SK-N-SH treated with all-trans-retinoic acid at 6 μM for 48 hours (cell line): ENCODE measurements at regions not wholly inside any gene's neighbourhood (a gene's known extent, or its start where the extent isn't known, plus 50 kb on each side); places are given as distances from the start of the nearest gene placed in this dataset.
A peak's percentile ranks its signal among the peaks of the same experiment; 100 is the strongest.

ENCODE experiments used
- ATAC-seq: fragments of 200-7000 bp; cut with Tn5 transposase; 3 replicates; pipeline ENCODE4 v1.9.1; 2020; ENCODE audit warnings: mild to moderate bottlenecking, moderate library complexity
- ARNTL ChIP-seq: fragments of 450-650 bp; formaldehyde crosslinking; IDR thresholded peaks from 2 replicates; pipeline ENCODE4 v1.5.0; 2020; ENCODE audit warnings: low read depth, mild to moderate bottlenecking, moderate library complexity, borderline replicate concordance
- BACH2 ChIP-seq: fragments of 250-450 bp; sonication (Bioruptor Pico); IDR thresholded peaks from 2 replicates; pipeline ENCODE4 v1.9.0; 2021; ENCODE audit warnings: mild to moderate bottlenecking, borderline replicate concordance
- CREB5 ChIP-seq: fragments of 250-450 bp; sonication (Bioruptor Pico); IDR thresholded peaks from 2 replicates; pipeline ENCODE4 v1.5.1; 2020; ENCODE audit warnings: low read depth, mild to moderate bottlenecking, moderate library complexity
- CSDC2 ChIP-seq: fragments of 250-450 bp; sonication (Bioruptor Pico); IDR thresholded peaks from 2 replicates; pipeline ENCODE4 v1.5.0; 2020; ENCODE audit warnings: mild to moderate bottlenecking, moderate library complexity
- CSRNP3 ChIP-seq: fragments of 250-450 bp; sonication (Bioruptor Pico); IDR thresholded peaks from 2 replicates; pipeline ENCODE4 v1.5.1; 2021; ENCODE audit warnings: mild to moderate bottlenecking, moderate library complexity
- ESRRG ChIP-seq: fragments of 250-450 bp; sonication (Bioruptor Pico); IDR thresholded peaks from 2 replicates; pipeline ENCODE4 v1.6.1; 2021; ENCODE audit warnings: mild to moderate bottlenecking
- GLIS3 ChIP-seq: fragments of 250-450 bp; sonication (Bioruptor Pico); IDR thresholded peaks from 2 replicates; pipeline ENCODE4 v1.5.0; 2020; ENCODE audit warnings: mild to moderate bottlenecking, moderate library complexity
- ISL1 ChIP-seq: fragments of 250-450 bp; sonication (Bioruptor Pico); IDR thresholded peaks from 2 replicates; pipeline ENCODE4 v2.1.2; 2022; ENCODE audit warnings: mild to moderate bottlenecking, moderate library complexity
- OSR1 ChIP-seq: fragments of 250-450 bp; sonication (Bioruptor Pico); IDR thresholded peaks from 2 replicates; pipeline ENCODE4 v1.8.0; 2022; ENCODE audit warnings: moderate library complexity, mild to moderate bottlenecking, inconsistent platforms
- PATZ1 ChIP-seq: fragments of 250-450 bp; sonication (Bioruptor Pico); IDR thresholded peaks from 2 replicates; pipeline ENCODE4 v1.8.0; 2020; ENCODE audit warnings: mild to moderate bottlenecking, moderate library complexity, borderline replicate concordance
- POU6F1 ChIP-seq: fragments of 250-450 bp; sonication (Bioruptor Pico); IDR thresholded peaks from 2 replicates; pipeline ENCODE4 v1.8.0; 2021; ENCODE audit warnings: low read depth, mild to moderate bottlenecking, moderate library complexity, borderline replicate concordance
- PPARA ChIP-seq: fragments of 250-450 bp; sonication (Bioruptor Pico); IDR thresholded peaks from 2 replicates; pipeline ENCODE4 v1.5.0; 2020; ENCODE audit warnings: mild to moderate bottlenecking, borderline replicate concordance
- RARB ChIP-seq: fragments of 250-450 bp; sonication (Bioruptor Pico); IDR thresholded peaks from 2 replicates; pipeline ENCODE4 v1.8.0; 2021; ENCODE audit warnings: mild to moderate bottlenecking, moderate library complexity
- SNAI2 ChIP-seq: fragments of 250-450 bp; sonication (Bioruptor Pico); IDR thresholded peaks from 2 replicates; pipeline ENCODE4 v1.5.0; 2020; ENCODE audit warnings: mild to moderate bottlenecking, moderate library complexity
- TCF4 ChIP-seq: fragments of 250-450 bp; sonication (Bioruptor Pico); IDR thresholded peaks from 2 replicates; pipeline ENCODE4 v1.8.0; 2021; ENCODE audit warnings: mild to moderate bottlenecking, moderate library complexity, borderline replicate concordance
- TOX ChIP-seq: fragments of 250-450 bp; sonication (Bioruptor Pico); IDR thresholded peaks from 2 replicates; pipeline ENCODE4 v1.8.0; 2021; ENCODE audit warnings: mild to moderate bottlenecking, moderate library complexity, borderline replicate concordance
- TSHZ2 ChIP-seq: fragments of 250-450 bp; sonication (Bioruptor Pico); IDR thresholded peaks from 2 replicates; pipeline ENCODE4 v1.5.0; 2020; ENCODE audit warnings: mild to moderate bottlenecking, moderate library complexity
- ZC3H10 ChIP-seq: fragments of 250-450 bp; sonication (Bioruptor Pico); IDR thresholded peaks from 2 replicates; pipeline ENCODE4 v1.5.1; 2021; ENCODE audit warnings: mild to moderate bottlenecking, moderate library complexity
- ZFP3 ChIP-seq: fragments of 250-450 bp; sonication (Bioruptor Pico); IDR thresholded peaks from 2 replicates; pipeline ENCODE4 v1.5.0; 2020; ENCODE audit warnings: mild to moderate bottlenecking, moderate library complexity
- ZFP30 ChIP-seq: fragments of 450-650 bp; formaldehyde crosslinking; IDR thresholded peaks from 2 replicates; pipeline ENCODE4 v1.5.0; 2022; ENCODE audit warnings: mild to moderate bottlenecking, moderate library complexity
- ZNF565 ChIP-seq: fragments of 450-650 bp; formaldehyde crosslinking; conservative IDR thresholded peaks from 2 replicates; pipeline ENCODE4 v1.5.0; 2020; ENCODE audit warnings: low read depth, mild to moderate bottlenecking, moderate library complexity
- ZNF70 ChIP-seq: fragments of 450-650 bp; formaldehyde crosslinking; IDR thresholded peaks from 2 replicates; pipeline ENCODE4 v1.5.0; 2020; ENCODE audit warnings: mild to moderate bottlenecking, moderate library complexity
- ZNF8 ChIP-seq: fragments of 450-650 bp; formaldehyde crosslinking; IDR thresholded peaks from 2 replicates; pipeline ENCODE4 v1.5.0; 2020; ENCODE audit warnings: mild to moderate bottlenecking, moderate library complexity

GRCh38 chr5:74166064-74166463 is 474.5 kb downstream of the ENC1 start:
- no peak for ATAC-seq

GRCh38 chr5:74164725-74165235 is 475.7 kb downstream of the ENC1 start:
- peak; percentile 30; the same call in 1 of the 3 replicates for ATAC-seq
- no peak for TF ChIP-seq PATZ1 (CRISPR knock-in tag)
- TF ChIP-seq ZC3H10 (CRISPR knock-in tag): no peak
- TF ChIP-seq ZNF70 (CRISPR knock-in tag): no peak
- TF ChIP-seq RARB: no peak
- TF ChIP-seq TCF4 (CRISPR knock-in tag): peak; percentile 80

More at GRCh38 chr5:74166064-74166463, 474.5 kb downstream of the ENC1 start:
- no peak for TF ChIP-seq TOX (CRISPR knock-in tag)
- no peak for TF ChIP-seq ZNF565
- TF ChIP-seq RARB: no peak
- TF ChIP-seq ZNF8 (CRISPR knock-in tag): no peak
- no peak for TF ChIP-seq ZC3H10 (CRISPR knock-in tag)
- TF ChIP-seq BACH2 (CRISPR knock-in tag): no peak
- no peak for TF ChIP-seq ZFP3 (CRISPR knock-in tag)
- TF ChIP-seq CREB5 (CRISPR knock-in tag): no peak
- TF ChIP-seq CSRNP3 (CRISPR knock-in tag): no peak
- TF ChIP-seq CSDC2 (CRISPR knock-in tag): no peak
- TF ChIP-seq TCF4 (CRISPR knock-in tag): no peak
- no peak for TF ChIP-seq PPARA (CRISPR knock-in tag)
- TF ChIP-seq OSR1: no peak
- TF ChIP-seq ZNF70 (CRISPR knock-in tag): no peak
- no peak for TF ChIP-seq ARNTL (CRISPR knock-in tag)
- TF ChIP-seq ESRRG (CRISPR knock-in tag): no peak
- TF ChIP-seq POU6F1: no peak
- TF ChIP-seq SNAI2 (CRISPR knock-in tag): no peak
- TF ChIP-seq, all 23 proteins: peak for 0

- no peak for TF ChIP-seq ZNF8 (CRISPR knock-in tag)
- no peak for ATAC-seq
Observed at GRCh38 chr5:74162524-74162923, 478.0 kb downstream of the ENC1 start.

GRCh38 chr5:74161170-74161569 is 479.4 kb downstream of the ENC1 start:
- no peak for ATAC-seq
- no peak for TF ChIP-seq SNAI2 (CRISPR knock-in tag)
- no peak for TF ChIP-seq ESRRG (CRISPR knock-in tag)
- no peak for TF ChIP-seq ZC3H10 (CRISPR knock-in tag)
- no peak for TF ChIP-seq ZNF70 (CRISPR knock-in tag)
- no peak for TF ChIP-seq ZNF8 (CRISPR knock-in tag)
- TF ChIP-seq CSRNP3 (CRISPR knock-in tag): no peak
- TF ChIP-seq OSR1: no peak
- TF ChIP-seq BACH2 (CRISPR knock-in tag): no peak
- no peak for TF ChIP-seq PATZ1 (CRISPR knock-in tag)
- no peak for TF ChIP-seq CSDC2 (CRISPR knock-in tag)
- TF ChIP-seq ZNF565: no peak
- no peak for TF ChIP-seq ZFP30 (CRISPR knock-in tag)
- TF ChIP-seq PPARA (CRISPR knock-in tag): no peak
- no peak for TF ChIP-seq ZFP3 (CRISPR knock-in tag)
- no peak for TF ChIP-seq GLIS3 (CRISPR knock-in tag)
- no peak for TF ChIP-seq TSHZ2
- no peak for TF ChIP-seq ISL1 (CRISPR knock-in tag)
